ENCODE measurements at regions not wholly inside any gene's neighbourhood (a gene's known extent, or its start where the extent isn't known, plus 50 kb on each side); places are given as distances from the start of the nearest gene placed in this dataset.
"Not testable (repeated sequence)": the region's sequence is repeated elsewhere in the genome, so short reads cannot be mapped to it uniquely, and the experiment has no call there.

DNA sequence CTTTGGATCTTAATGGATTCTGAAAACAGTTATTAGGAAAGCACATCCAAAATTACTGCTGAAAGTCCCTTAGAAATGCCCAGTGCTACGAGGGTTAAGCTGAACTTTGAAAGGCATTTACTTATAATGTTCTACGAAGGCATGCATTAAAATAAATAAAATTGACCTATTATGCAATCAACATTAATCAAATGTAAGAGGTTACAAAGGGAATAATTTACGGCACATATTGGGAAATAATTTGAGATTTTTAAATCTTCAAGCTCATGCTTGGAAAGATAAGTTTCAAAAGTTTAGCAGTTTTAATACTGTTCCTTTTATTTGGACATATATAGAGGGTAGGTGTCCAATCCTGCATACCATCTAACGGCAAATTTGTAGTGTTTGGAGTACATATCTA lies 1564.1 kb upstream of the DDX18 start:
- peaks cover 25% of the 10 kb centered on the region for H3K9me3 Mint-ChIP-seq
- no peaks in the 10 kb centered on the region for H3K4me1 Mint-ChIP-seq
- DNase-seq (ENCODE audit: low spot score in 2 of 2, unreplicated experiment in 2 of 2): no peak
- no peak overlapping the region for H3K4me3 Mint-ChIP-seq
- H3K27me3 Mint-ChIP-seq (ENCODE audit: low read depth): no peaks in the 10 kb centered on the region
- H3K36me3 Mint-ChIP-seq: no peaks in the 10 kb centered on the region
- no peak overlapping the region for H3K27ac Mint-ChIP-seq
- TF ChIP-seq, protein P1, sequence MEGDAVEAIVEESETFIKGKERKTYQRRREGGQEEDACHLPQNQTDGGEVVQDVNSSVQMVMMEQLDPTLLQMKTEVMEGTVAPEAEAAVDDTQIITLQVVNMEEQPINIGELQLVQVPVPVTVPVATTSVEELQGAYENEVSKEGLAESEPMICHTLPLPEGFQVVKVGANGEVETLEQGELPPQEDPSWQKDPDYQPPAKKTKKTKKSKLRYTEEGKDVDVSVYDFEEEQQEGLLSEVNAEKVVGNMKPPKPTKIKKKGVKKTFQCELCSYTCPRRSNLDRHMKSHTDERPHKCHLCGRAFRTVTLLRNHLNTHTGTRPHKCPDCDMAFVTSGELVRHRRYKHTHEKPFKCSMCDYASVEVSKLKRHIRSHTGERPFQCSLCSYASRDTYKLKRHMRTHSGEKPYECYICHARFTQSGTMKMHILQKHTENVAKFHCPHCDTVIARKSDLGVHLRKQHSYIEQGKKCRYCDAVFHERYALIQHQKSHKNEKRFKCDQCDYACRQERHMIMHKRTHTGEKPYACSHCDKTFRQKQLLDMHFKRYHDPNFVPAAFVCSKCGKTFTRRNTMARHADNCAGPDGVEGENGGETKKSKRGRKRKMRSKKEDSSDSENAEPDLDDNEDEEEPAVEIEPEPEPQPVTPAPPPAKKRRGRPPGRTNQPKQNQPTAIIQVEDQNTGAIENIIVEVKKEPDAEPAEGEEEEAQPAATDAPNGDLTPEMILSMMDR (IDR thresholded peaks at IDR 0.05; ENCODE audit: unreplicated experiment): no peak

DNA sequence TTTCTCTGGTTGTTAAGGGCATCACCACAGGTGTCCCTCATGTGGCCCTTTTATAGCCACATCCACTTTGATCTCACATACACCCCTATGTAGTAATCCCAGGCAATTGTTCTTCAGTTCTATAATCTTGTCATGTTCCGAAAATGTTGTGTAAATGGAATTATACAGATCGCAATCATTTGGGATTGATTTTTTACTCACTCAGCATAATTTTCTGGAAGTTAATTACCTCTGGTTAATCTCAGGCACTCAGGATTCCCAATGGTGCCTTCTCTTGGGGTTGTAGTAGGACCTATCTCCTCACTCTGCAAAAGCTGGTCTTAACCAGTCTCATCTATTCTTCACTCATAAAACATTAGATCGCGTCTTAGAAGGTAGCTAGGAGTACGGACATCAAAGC lies 1549.6 kb upstream of the DDX18 start:
- H3K27me3 Mint-ChIP-seq (ENCODE audit: low read depth): no peaks in the 10 kb centered on the region
- peaks cover 2% of the 10 kb centered on the region for H3K36me3 Mint-ChIP-seq
- H3K9me3 Mint-ChIP-seq: peaks cover 43% of the 10 kb centered on the region

DNA sequence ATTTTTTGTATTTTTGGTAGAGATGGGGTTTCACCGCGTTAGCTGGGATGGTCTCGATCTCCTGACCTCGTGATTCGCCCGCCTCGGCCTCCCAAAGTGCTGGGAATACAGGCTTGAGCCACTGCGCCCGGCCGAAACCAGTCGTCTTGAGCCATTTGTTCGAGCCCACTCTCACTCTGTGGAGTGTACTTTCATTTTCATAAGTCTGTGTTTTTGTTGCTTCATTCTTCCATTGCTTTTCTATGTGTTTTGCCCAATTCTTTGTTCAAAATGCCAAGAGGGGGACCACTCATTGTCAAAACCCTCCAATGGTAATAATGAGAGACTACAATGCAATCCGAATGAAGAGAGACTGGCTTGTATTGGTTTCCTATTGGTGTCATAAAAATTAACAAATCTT lies 1545.5 kb upstream of the DDX18 start:
- Mint-ChIP-seq H3K27me3 (ENCODE audit: low read depth) (no peaks in the 10 kb centered on the region), H3K27ac (no peak overlapping the region), H3K9me3 (peaks cover 18% of the 10 kb centered on the region), H3K4me3 (no peak overlapping the region), H3K36me3 (no peaks in the 10 kb centered on the region), H3K4me1 (no peaks in the 10 kb centered on the region)
- TF ChIP-seq, protein P1 (IDR thresholded peaks at IDR 0.05; ENCODE audit: unreplicated experiment): no peak
- DNase-seq (ENCODE audit: low spot score in 2 of 2, unreplicated experiment in 2 of 2): no peak

More for the DNA sequence above, 1549.6 kb upstream of the DDX18 start:
- no peak overlapping the region for H3K27ac Mint-ChIP-seq
- H3K4me1 Mint-ChIP-seq: no peaks in the 10 kb centered on the region
- TF ChIP-seq, protein P1 (IDR thresholded peaks at IDR 0.05; ENCODE audit: unreplicated experiment): no peak
- no peak for DNase-seq (ENCODE audit: low spot score in 2 of 2, unreplicated experiment in 2 of 2)
- H3K4me3 Mint-ChIP-seq: no peak overlapping the region

DNA sequence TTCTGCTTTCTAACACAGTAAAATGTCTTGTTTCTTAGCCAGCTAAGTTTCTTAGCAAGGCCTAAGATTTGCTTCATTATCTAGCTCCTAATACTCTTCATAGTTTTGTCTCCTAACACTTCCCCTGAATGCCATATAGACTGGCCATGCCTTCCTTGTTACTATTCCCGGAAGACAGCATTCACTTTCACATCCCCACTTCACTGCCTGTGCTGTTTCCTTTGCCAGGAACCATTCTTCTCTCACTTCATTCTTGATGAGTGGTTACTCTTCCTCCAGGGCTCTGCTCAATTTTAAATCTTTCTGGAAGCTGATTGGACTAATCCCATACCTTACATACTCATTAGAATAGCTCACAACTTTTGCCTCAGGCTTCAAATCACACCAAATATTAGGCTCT lies 1510.2 kb upstream of the DDX18 start:
- peaks cover 8% of the 10 kb centered on the region for H3K9me3 Mint-ChIP-seq
- no peak overlapping the region for H3K27ac Mint-ChIP-seq
- no peak overlapping the region for H3K4me3 Mint-ChIP-seq
- DNase-seq (ENCODE audit: low spot score in 2 of 2, unreplicated experiment in 2 of 2): no peak
- H3K36me3 Mint-ChIP-seq: no peaks in the 10 kb centered on the region
- TF ChIP-seq, protein P1 (IDR thresholded peaks at IDR 0.05; ENCODE audit: unreplicated experiment): no peak
- H3K4me1 Mint-ChIP-seq: no peaks in the 10 kb centered on the region
- no peaks in the 10 kb centered on the region for H3K27me3 Mint-ChIP-seq (ENCODE audit: low read depth)

DNA sequence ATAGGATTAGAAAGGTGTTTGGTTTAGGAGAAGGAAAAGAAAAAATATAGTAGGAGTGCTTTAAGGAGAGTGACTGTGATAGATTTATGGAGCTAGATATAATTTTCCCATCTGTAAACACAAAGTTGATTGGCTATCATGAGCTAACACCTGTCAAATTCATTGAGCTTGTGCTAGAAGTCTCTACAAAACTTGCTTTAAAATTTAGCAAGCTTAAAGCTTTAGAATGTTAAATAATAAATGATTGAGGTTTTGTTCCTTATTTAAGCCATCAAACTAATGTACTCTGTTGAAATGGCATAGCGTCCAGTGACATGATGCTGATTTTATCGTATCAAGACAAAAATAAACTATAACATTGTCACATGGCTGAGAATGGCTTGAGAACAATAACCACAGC lies 1497.4 kb upstream of the DDX18 start:
- H3K27me3 Mint-ChIP-seq (ENCODE audit: low read depth): no peaks in the 10 kb centered on the region
- peaks cover 8% of the 10 kb centered on the region for H3K4me1 Mint-ChIP-seq
- TF ChIP-seq, protein P1 (IDR thresholded peaks at IDR 0.05; ENCODE audit: unreplicated experiment): no peak
- no peak for DNase-seq (ENCODE audit: low spot score in 2 of 2, unreplicated experiment in 2 of 2)
- no peaks in the 10 kb centered on the region for H3K36me3 Mint-ChIP-seq
- H3K9me3 Mint-ChIP-seq: no peaks in the 10 kb centered on the region
- no peak overlapping the region for H3K27ac Mint-ChIP-seq
- H3K4me3 Mint-ChIP-seq: no peak overlapping the region

DNA sequence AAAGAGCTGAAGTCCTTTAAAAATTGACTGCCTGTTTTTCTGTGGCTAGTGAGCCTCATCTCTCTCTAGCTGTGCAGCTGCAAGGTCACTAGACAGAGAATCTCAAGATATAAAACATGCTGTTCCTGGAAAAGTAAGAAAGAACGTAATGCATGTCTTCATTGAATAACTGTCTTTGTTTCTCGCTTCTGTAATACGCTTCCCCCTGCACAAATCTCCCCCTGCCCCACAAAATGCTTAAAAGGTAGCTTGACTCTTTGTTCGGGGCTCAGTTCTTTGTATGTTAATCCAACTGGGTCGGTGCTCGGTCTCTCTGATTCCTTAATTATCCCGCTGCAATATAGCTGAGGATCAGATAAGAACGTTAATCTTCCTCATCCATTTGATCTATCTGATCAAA lies 1495.9 kb upstream of the DDX18 start:
- not testable (repeated sequence) for H3K4me1 Mint-ChIP-seq; H3K4me3 Mint-ChIP-seq; H3K9me3 Mint-ChIP-seq; H3K36me3 Mint-ChIP-seq; H3K27me3 Mint-ChIP-seq (ENCODE audit: low read depth); DNase-seq (ENCODE audit: low spot score in 2 of 2, unreplicated experiment in 2 of 2); H3K27ac Mint-ChIP-seq

Data from mesothelial cell of epicardium (in vitro differentiated cells).